Type B pancreatic cell (in vitro differentiated cells): ENCODE measurements at regions not wholly inside any gene's neighbourhood (a gene's known extent, or its start where the extent isn't known, plus 50 kb on each side); places are given as distances from the start of the nearest gene placed in this dataset.
"Not testable (repeated sequence)": the region's sequence is repeated elsewhere in the genome, so short reads cannot be mapped to it uniquely, and the experiment has no call there.

ENCODE experiments used
- DNase-seq: peaks from one replicate; pipeline ENCODE4 v3.0.0; 2021; ENCODE audit warnings: mixed read lengths; ENCODE audit not compliant: unreplicated experiment; ENCODE audit errors: extremely low spot score
- H3K27ac Mint-ChIP-seq: 2 replicates; pipeline ENCODE4 v1.8.0; 2021; ENCODE audit warnings: mild to moderate bottlenecking, mixed read lengths
- H3K27me3 Mint-ChIP-seq: 2 replicates; pipeline ENCODE4 v1.8.0; 2021; ENCODE audit warnings: mixed read lengths
- H3K36me3 Mint-ChIP-seq: 2 replicates; pipeline ENCODE4 v1.8.0; 2021; ENCODE audit warnings: mixed read lengths
- H3K4me1 Mint-ChIP-seq: one replicate; pipeline ENCODE4 v1.8.0; 2021; ENCODE audit warnings: mixed read lengths; ENCODE audit not compliant: unreplicated experiment
- H3K4me3 Mint-ChIP-seq: 2 replicates; pipeline ENCODE4 v1.8.0; 2021; ENCODE audit warnings: mild to moderate bottlenecking, mixed read lengths
- H3K9me3 Mint-ChIP-seq: 2 replicates; pipeline ENCODE4 v1.8.0; 2021; ENCODE audit warnings: mixed read lengths
- TF ChIP-seq, protein P1 (sequence below): fragments of 200-600 bp; sonication (generic); conservative IDR thresholded peaks from 2 replicates; pipeline ENCODE4 v1.5.0; 2021; ENCODE audit warnings: antibody characterized with exemption, mild to moderate bottlenecking

- TF ChIP-seq, protein P1, sequence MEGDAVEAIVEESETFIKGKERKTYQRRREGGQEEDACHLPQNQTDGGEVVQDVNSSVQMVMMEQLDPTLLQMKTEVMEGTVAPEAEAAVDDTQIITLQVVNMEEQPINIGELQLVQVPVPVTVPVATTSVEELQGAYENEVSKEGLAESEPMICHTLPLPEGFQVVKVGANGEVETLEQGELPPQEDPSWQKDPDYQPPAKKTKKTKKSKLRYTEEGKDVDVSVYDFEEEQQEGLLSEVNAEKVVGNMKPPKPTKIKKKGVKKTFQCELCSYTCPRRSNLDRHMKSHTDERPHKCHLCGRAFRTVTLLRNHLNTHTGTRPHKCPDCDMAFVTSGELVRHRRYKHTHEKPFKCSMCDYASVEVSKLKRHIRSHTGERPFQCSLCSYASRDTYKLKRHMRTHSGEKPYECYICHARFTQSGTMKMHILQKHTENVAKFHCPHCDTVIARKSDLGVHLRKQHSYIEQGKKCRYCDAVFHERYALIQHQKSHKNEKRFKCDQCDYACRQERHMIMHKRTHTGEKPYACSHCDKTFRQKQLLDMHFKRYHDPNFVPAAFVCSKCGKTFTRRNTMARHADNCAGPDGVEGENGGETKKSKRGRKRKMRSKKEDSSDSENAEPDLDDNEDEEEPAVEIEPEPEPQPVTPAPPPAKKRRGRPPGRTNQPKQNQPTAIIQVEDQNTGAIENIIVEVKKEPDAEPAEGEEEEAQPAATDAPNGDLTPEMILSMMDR: no peak
- DNase-seq: no peak
- H3K4me1 Mint-ChIP-seq: peaks cover 5% of the 10 kb centered on the region
- H3K4me3 Mint-ChIP-seq: no peak overlapping the region
- H3K27me3 Mint-ChIP-seq: no peaks in the 10 kb centered on the region
- H3K9me3 Mint-ChIP-seq: no peaks in the 10 kb centered on the region
- H3K36me3 Mint-ChIP-seq: no peaks in the 10 kb centered on the region
- no peak overlapping the region for H3K27ac Mint-ChIP-seq
These were observed 336.7 kb downstream of the GJA1 start for GRCh38 chr6:121771937-121772720.

GRCh38 chr6:121776054-121776453 is 340.6 kb downstream of the GJA1 start:
- TF ChIP-seq, protein P1: no peak
- Mint-ChIP-seq H3K4me3 (no peak overlapping the region), H3K9me3 (no peaks in the 10 kb centered on the region), H3K36me3 (no peaks in the 10 kb centered on the region), H3K27me3 (no peaks in the 10 kb centered on the region), H3K27ac (no peak overlapping the region), H3K4me1 (peaks cover 5% of the 10 kb centered on the region)
- no peak for DNase-seq

GRCh38 chr6:121780325-121781321 is 345.2 kb downstream of the GJA1 start:
- TF ChIP-seq, protein P1: no peak
- no peak for DNase-seq
- Mint-ChIP-seq H3K36me3 (no peaks in the 10 kb centered on the region), H3K27ac (no peak overlapping the region), H3K9me3 (no peaks in the 10 kb centered on the region), H3K4me3 (no peak overlapping the region), H3K27me3 (no peaks in the 10 kb centered on the region), H3K4me1 (no peaks in the 10 kb centered on the region)

DNA sequence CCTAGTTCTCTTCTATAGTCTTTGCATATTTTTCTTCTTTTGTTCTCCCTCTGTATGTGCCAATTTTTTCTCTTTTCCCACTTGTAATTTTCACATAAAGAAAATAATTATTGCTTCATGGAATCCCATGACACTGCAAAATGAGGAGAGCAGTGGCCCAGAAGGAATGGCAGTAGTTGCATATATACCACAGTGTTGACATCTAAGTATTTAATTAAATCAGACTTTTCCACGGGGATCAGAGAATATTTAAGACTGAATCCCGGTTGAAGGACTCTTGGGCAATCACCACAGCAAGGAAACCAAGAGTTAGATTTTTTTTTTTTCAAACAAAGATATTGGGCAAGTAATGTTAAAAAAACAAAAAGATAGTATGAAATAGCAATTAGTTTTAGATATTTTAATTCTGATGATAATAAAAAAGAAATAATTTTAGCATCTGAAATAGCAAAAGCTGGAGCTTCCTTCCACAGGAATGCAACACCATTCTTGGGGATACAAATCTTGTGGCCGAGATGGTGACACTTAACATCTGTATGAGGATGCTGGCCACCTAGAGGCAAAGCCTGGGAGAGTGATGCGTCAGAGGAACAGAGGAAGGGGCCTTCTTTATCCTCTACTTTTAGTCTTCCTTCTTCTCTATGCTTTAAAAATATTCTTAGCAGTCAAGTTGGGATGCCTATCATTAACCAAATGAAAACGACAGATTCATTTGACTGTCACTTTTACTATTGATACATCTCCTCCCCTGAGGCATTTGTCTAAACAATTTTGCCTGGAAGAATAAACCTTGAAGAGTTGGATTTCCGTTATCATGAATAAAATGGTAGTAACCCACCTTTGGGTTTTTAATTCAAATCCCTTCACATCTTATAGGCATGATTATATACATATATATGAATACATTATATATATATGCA is 356.2 kb downstream of the GJA1 start:
- no peak for DNase-seq
- H3K9me3 Mint-ChIP-seq: no peaks in the 10 kb centered on the region
- no peaks in the 10 kb centered on the region for H3K27me3 Mint-ChIP-seq
- H3K27ac Mint-ChIP-seq: no peak overlapping the region
- no peak overlapping the region for H3K4me3 Mint-ChIP-seq
- H3K36me3 Mint-ChIP-seq: no peaks in the 10 kb centered on the region
- TF ChIP-seq, protein P1: peak; percentile 39
- no peaks in the 10 kb centered on the region for H3K4me1 Mint-ChIP-seq

- H3K27ac Mint-ChIP-seq: no peak overlapping the region
- H3K4me3 Mint-ChIP-seq: no peak overlapping the region
- no peaks in the 10 kb centered on the region for H3K27me3 Mint-ChIP-seq
- H3K36me3 Mint-ChIP-seq: no peaks in the 10 kb centered on the region
- no peaks in the 10 kb centered on the region for H3K4me1 Mint-ChIP-seq
- TF ChIP-seq, protein P1: no peak
- H3K9me3 Mint-ChIP-seq: peaks cover 6% of the 10 kb centered on the region
- DNase-seq: no peak
These were observed 359.2 kb downstream of the GJA1 start for GRCh38 chr6:121794630-121795029.

DNA sequence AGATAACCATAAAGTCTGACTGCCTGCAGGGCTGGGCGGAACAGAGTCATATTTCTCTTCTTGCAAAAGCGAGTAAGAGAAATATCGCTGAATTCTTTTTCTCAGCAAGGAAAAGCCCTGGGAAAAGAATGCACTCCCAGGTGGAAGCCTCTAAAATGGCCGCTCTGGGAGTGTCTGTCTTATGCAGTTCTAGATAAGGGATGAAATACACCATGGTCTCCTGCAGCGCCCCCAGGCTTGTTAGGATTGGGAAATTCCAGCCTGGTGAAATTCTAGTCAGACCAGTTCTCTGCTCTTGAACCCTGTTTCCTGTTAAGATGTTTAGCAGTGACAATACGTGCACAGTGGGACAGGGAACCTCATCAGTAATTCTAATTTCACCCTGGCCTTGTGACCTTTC is 362.2 kb downstream of the GJA1 start:
- H3K27ac Mint-ChIP-seq, DNase-seq: not testable (repeated sequence)

DNA sequence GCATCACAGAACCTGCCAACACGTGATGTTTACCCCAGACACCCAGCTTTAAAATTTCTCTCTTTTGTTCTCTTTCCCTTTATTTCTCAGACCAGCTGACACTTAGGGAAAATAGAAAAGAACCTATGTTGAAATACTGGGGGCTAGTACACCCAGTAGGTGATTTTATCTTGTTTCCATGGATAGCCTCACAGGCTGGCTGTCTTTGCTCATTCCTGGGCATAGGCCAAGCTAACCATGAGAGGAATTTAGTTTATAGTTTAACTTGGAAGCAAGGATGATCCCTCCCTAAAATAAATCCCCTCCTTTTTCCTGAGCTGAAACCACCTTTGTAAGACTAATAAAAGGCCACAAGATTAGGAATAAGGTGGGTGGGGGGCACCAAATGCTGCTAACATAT is 362.7 kb downstream of the GJA1 start:
- H3K4me3 Mint-ChIP-seq, H3K4me1 Mint-ChIP-seq, H3K36me3 Mint-ChIP-seq, H3K27me3 Mint-ChIP-seq, H3K27ac Mint-ChIP-seq, DNase-seq: not testable (repeated sequence)
- H3K9me3 Mint-ChIP-seq: peaks cover 18% of the 10 kb centered on the region

More for the DNA sequence above, 362.2 kb downstream of the GJA1 start:
- not testable (repeated sequence) for H3K27me3 Mint-ChIP-seq, H3K4me1 Mint-ChIP-seq, H3K36me3 Mint-ChIP-seq, H3K4me3 Mint-ChIP-seq
- peaks cover 18% of the 10 kb centered on the region for H3K9me3 Mint-ChIP-seq
